ENCODE measurements at regions not wholly inside any gene's neighbourhood (a gene's known extent, or its start where the extent isn't known, plus 50 kb on each side); places are given as distances from the start of the nearest gene placed in this dataset.

DNA sequence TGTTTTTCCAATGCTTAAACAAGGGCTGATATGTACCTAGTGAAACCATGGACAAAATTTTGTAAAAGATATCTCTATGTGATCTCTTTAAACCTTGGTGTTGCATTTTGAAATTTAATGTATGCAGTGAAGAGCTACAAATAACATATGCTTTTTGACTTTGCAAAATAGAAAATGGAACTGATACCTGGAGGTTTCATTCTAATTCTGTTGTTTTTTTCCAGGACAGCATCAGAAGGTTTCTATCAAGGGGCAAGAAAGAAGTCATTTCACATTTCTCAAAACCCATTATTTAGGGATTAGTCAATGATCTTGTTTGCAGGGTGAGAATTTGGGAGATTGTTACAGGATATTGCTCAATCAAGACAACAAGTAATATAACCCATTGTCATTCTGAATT lies 549.3 kb downstream of the CDY2B start:
- H3K27ac ChIP-seq, result no peak overlapping the region
- no peaks in the 10 kb centered on the region for H3K4me1 ChIP-seq (replicated peaks in 1 of 2)
- TF ChIP-seq POLR2A (IDR thresholded peaks at IDR 0.05), result no peak
- H3K36me3 ChIP-seq (replicated peaks in 1 of 2), result no peaks in the 10 kb centered on the region
- H3K4me3 ChIP-seq, result no peak overlapping the region
- DNase-seq, result no peak
- H3K27me3 ChIP-seq, result no peaks in the 10 kb centered on the region
- intact Hi-C loops (cut with DNase I), result no loop called here
- H3K9me3 ChIP-seq (replicated peaks in 1 of 3), result no peaks in the 10 kb centered on the region

DNA sequence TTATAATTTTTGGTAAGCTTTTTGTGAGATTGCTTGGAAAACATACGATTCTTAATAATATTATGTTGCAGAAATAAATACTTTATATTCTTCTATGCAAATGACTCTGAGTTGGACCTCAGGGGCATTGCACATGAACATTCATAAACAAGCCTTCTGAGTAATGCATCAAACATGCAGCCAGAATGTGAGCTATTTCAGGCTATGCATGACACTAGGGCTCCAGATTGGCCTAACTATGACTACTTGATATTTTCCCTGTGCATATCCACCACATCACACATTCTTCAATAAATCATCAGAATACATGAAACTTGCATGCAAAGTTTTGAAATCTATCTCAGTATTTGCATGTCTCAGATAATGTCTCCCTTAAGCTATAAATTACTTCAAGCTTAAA lies 560.1 kb downstream of the CDY2B start:
- Histone ChIP-seq H3K36me3 (replicated peaks in 1 of 2) (no peaks in the 10 kb centered on the region), H3K27ac (no peak overlapping the region), H3K9me3 (replicated peaks in 1 of 3) (no peaks in the 10 kb centered on the region), H3K4me3 (no peak overlapping the region), H3K4me1 (replicated peaks in 1 of 2) (no peaks in the 10 kb centered on the region), H3K27me3 (no peaks in the 10 kb centered on the region)
- TF ChIP-seq CTCF (IDR thresholded peaks at IDR 0.05) (no peak), POLR2A (IDR thresholded peaks at IDR 0.05) (no peak)
- WGBS, 4 donors, result 62 to 79% methylated on average over 1 of the region's 1 CpG; no CpG with 5 or more reads in 2 of the 4 donors
- intact Hi-C loops (cut with DNase I), result no loop called here
- DNase-seq, result no peak

- WGBS, 4 donors, result 96 to 100% methylated on average over 2 of the region's 2 CpGs; no CpG with 5 or more reads in 2 of the 4 donors
- TF ChIP-seq CTCF (IDR thresholded peaks at IDR 0.05), result no peak
- TF ChIP-seq POLR2A (IDR thresholded peaks at IDR 0.05), result no peak
- no peak overlapping the region for H3K4me3 ChIP-seq
- no peaks in the 10 kb centered on the region for H3K36me3 ChIP-seq (replicated peaks in 1 of 2)
- H3K27ac ChIP-seq, result no peak overlapping the region
- no peaks in the 10 kb centered on the region for H3K27me3 ChIP-seq
- intact Hi-C loops (cut with DNase I), result no loop called here
- no peak for DNase-seq
- no peaks in the 10 kb centered on the region for H3K9me3 ChIP-seq (replicated peaks in 1 of 3)
- no peaks in the 10 kb centered on the region for H3K4me1 ChIP-seq (replicated peaks in 1 of 2)
These were observed 561.4 kb downstream of the CDY2B start for GRCh38 chrY:17318631-17319030.

GRCh38 chrY:17277056-17277455 lies 603.0 kb downstream of the CDY2B start:
- no peak for DNase-seq
- no peak overlapping the region for H3K4me3 ChIP-seq
- H3K4me1 ChIP-seq (replicated peaks in 1 of 2), result no peaks in the 10 kb centered on the region
- TF ChIP-seq POLR2A (IDR thresholded peaks at IDR 0.05) (no peak), CTCF (IDR thresholded peaks at IDR 0.05) (no peak)
- H3K27me3 ChIP-seq, result no peaks in the 10 kb centered on the region
- no peaks in the 10 kb centered on the region for H3K36me3 ChIP-seq (replicated peaks in 1 of 2)
- H3K9me3 ChIP-seq (replicated peaks in 1 of 3), result no peaks in the 10 kb centered on the region
- intact Hi-C loops (cut with DNase I), result no loop called here
- no peak overlapping the region for H3K27ac ChIP-seq

- no peak overlapping the region for H3K27ac ChIP-seq
- H3K4me3 ChIP-seq, result no peak overlapping the region
- H3K9me3 ChIP-seq (replicated peaks in 1 of 3), result no peaks in the 10 kb centered on the region
- H3K27me3 ChIP-seq, result no peaks in the 10 kb centered on the region
- no peak for DNase-seq
- no peaks in the 10 kb centered on the region for H3K36me3 ChIP-seq (replicated peaks in 1 of 2)
- H3K4me1 ChIP-seq (replicated peaks in 1 of 2), result no peaks in the 10 kb centered on the region
- intact Hi-C loops (cut with DNase I), result no loop called here
- TF ChIP-seq CTCF (IDR thresholded peaks at IDR 0.05), result no peak
- TF ChIP-seq POLR2A (IDR thresholded peaks at IDR 0.05), result no peak
These were observed 620.5 kb downstream of the CDY2B start for GRCh38 chrY:17259497-17259896.
